IMR-90 (cell line): ENCODE measurements at regions not wholly inside any gene's neighbourhood (a gene's known extent, or its start where the extent isn't known, plus 50 kb on each side); places are given as distances from the start of the nearest gene placed in this dataset.

Experiments used
- BHLHE40 ChIP-seq: fragments of 150-350 bp; IDR thresholded peaks from 2 replicates; pipeline ENCODE4 v1.6.1; 2016; ENCODE audit warnings: mild to moderate bottlenecking, low read depth, low read length
- CEBPB ChIP-seq: IDR thresholded peaks from 2 replicates; pipeline ENCODE4 v1.6.1; 2012; ENCODE audit warnings: low read depth, low read length, improper control_type of control experiment
- CHD1 ChIP-seq: IDR thresholded peaks from 2 replicates; pipeline ENCODE4 v1.6.1; 2012; ENCODE audit warnings: low read depth, low read length, improper control_type of control experiment
- FOS ChIP-seq: fragments of 150-350 bp; IDR thresholded peaks from 2 replicates; pipeline ENCODE4 v1.6.1; 2016; ENCODE audit warnings: low read depth, low read length
- MAFK ChIP-seq: IDR thresholded peaks from 2 replicates; pipeline ENCODE4 v1.6.1; 2012; ENCODE audit warnings: low read depth, low read length, improper control_type of control experiment
- MAZ ChIP-seq: IDR thresholded peaks from 2 replicates; pipeline ENCODE4 v1.6.1; 2012; ENCODE audit warnings: low read depth, mild to moderate bottlenecking, low read length, improper control_type of control experiment, moderate library complexity, borderline replicate concordance
- MXI1 ChIP-seq: IDR thresholded peaks from 2 replicates; pipeline ENCODE4 v1.6.1; 2012; ENCODE audit warnings: low read depth, mild to moderate bottlenecking, low read length, moderate library complexity, borderline replicate concordance
- POLR2A ChIP-seq: IDR thresholded peaks from 2 replicates; pipeline ENCODE4 v1.6.1; 2012; ENCODE audit warnings: mild to moderate bottlenecking, low read depth, low read length
- RAD21 ChIP-seq: IDR thresholded peaks from 2 replicates; pipeline ENCODE4 v1.6.1; 2012; ENCODE audit warnings: low read length, improper control_type of control experiment
- RCOR1 ChIP-seq: IDR thresholded peaks from 2 replicates; pipeline ENCODE4 v1.6.1; 2012; ENCODE audit warnings: mild to moderate bottlenecking, low read length, improper control_type of control experiment; ENCODE audit not compliant: insufficient replicate concordance
- RFX5 ChIP-seq: IDR thresholded peaks from 2 replicates; pipeline ENCODE4 v1.8.0; 2012; ENCODE audit warnings: low read depth, mild to moderate bottlenecking, low read length, moderate library complexity
- SMC3 ChIP-seq: fragments of 150-350 bp; IDR thresholded peaks from 2 replicates; pipeline ENCODE4 v1.6.1; 2016; ENCODE audit warnings: low read depth, mild to moderate bottlenecking, antibody characterized with exemption, low read length, moderate library complexity
- TF ChIP-seq, protein P1 (sequence below): conservative IDR thresholded peaks from 2 replicates; pipeline ENCODE4 v1.5.1; 2012; ENCODE audit warnings: mild to moderate bottlenecking, low read depth, low read length, improper control_type of control experiment
- TF ChIP-seq, protein P2 (sequence below): fragments of 150-350 bp; IDR thresholded peaks from 2 replicates; pipeline ENCODE4 v1.6.1; 2017; ENCODE audit warnings: mild to moderate bottlenecking, antibody characterized with exemption, low read length, low read depth

DNA sequence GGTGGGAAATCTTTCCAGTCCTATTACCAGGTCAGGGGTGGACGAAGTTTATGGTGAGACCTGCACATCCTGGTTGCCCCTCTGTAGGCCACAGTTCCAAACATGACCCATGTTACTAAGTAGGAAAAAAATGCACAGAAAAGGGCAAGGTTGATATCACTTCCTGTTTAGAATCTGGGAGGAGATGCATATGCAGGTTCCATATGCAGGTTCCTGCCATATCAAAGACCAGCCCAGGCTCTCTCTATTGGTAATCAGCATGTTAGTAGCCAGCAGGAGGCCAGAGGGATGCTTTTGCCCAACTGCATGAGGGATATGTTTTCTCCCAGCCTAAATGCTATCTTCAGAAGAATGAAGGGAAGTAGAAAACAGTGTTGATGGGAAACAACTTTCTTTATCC lies 657.2 kb downstream of the ANKRD50 start:
- no peak for TF ChIP-seq POLR2A
- TF ChIP-seq MAZ, result no peak
- TF ChIP-seq, protein P1, sequence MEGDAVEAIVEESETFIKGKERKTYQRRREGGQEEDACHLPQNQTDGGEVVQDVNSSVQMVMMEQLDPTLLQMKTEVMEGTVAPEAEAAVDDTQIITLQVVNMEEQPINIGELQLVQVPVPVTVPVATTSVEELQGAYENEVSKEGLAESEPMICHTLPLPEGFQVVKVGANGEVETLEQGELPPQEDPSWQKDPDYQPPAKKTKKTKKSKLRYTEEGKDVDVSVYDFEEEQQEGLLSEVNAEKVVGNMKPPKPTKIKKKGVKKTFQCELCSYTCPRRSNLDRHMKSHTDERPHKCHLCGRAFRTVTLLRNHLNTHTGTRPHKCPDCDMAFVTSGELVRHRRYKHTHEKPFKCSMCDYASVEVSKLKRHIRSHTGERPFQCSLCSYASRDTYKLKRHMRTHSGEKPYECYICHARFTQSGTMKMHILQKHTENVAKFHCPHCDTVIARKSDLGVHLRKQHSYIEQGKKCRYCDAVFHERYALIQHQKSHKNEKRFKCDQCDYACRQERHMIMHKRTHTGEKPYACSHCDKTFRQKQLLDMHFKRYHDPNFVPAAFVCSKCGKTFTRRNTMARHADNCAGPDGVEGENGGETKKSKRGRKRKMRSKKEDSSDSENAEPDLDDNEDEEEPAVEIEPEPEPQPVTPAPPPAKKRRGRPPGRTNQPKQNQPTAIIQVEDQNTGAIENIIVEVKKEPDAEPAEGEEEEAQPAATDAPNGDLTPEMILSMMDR, result no peak
- no peak for TF ChIP-seq CEBPB
- TF ChIP-seq BHLHE40, result no peak
- TF ChIP-seq MAFK, result no peak
- no peak for TF ChIP-seq CHD1
- TF ChIP-seq, protein P2, sequence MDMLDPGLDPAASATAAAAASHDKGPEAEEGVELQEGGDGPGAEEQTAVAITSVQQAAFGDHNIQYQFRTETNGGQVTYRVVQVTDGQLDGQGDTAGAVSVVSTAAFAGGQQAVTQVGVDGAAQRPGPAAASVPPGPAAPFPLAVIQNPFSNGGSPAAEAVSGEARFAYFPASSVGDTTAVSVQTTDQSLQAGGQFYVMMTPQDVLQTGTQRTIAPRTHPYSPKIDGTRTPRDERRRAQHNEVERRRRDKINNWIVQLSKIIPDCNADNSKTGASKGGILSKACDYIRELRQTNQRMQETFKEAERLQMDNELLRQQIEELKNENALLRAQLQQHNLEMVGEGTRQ, result no peak
- no peak for TF ChIP-seq MXI1
- no peak for TF ChIP-seq RFX5
- no peak for TF ChIP-seq SMC3
- TF ChIP-seq RAD21, result no peak
- TF ChIP-seq FOS, result no peak
- no peak for TF ChIP-seq RCOR1
